Activated B cell treated with CpG ODN at 0.5 μM for 24 hours (primary cell): ENCODE measurements at regions not wholly inside any gene's neighbourhood (a gene's known extent, or its start where the extent isn't known, plus 50 kb on each side); places are given as distances from the start of the nearest gene placed in this dataset.

Experiments used
- ATAC-seq: fragments of 200-7000 bp; cut with Tn5 transposase; one replicate; pipeline ENCODE4 v1.10.0; 2021; ENCODE audit warnings: low read depth, mild to moderate bottlenecking, moderate library complexity
- CTCF ChIA-PET: fragments of 350-600 bp; sonication (Branson Sonifier 250); formaldehyde crosslinking; loops from one replicate; lab custom pipeline; 2021; ENCODE audit warnings: antibody characterized with exemption; lab: Charles Lee
- POLR2A ChIA-PET: fragments of 350-600 bp; sonication (Branson Sonifier 250); formaldehyde crosslinking; loops from one replicate; lab custom pipeline; 2021; ENCODE audit warnings: antibody characterized with exemption; lab: Charles Lee
- DNase-seq: peaks from one replicate; pipeline ENCODE4 v3.0.0; 2022
- H3K27ac Mint-ChIP-seq: one replicate; pipeline ENCODE4 v1.8.0; 2020; ENCODE audit warnings: mixed read lengths
- H3K27me3 Mint-ChIP-seq: one replicate; pipeline ENCODE4 v1.8.0; 2021; ENCODE audit warnings: mixed read lengths
- H3K36me3 Mint-ChIP-seq: one replicate; pipeline ENCODE4 v1.8.0; 2021; ENCODE audit warnings: low read depth, mixed read lengths
- H3K4me1 Mint-ChIP-seq: one replicate; pipeline ENCODE4 v1.8.0; 2021; ENCODE audit warnings: mixed read lengths
- H3K4me3 Mint-ChIP-seq: one replicate; pipeline ENCODE4 v1.8.0; 2020; ENCODE audit warnings: mild to moderate bottlenecking, mixed read lengths
- H3K9me3 Mint-ChIP-seq: one replicate; pipeline ENCODE4 v1.8.0; 2020; ENCODE audit warnings: mixed read lengths
- intact Hi-C: fragments of 100-400 bp; cut with micrococcal nuclease; formaldehyde crosslinking; loops from one replicate; pipeline ENCODE4 v1.15.1; 2024
- TF ChIP-seq, protein P1 (sequence below): fragments of 200-600 bp; IDR thresholded peaks from one replicate; pipeline ENCODE4 v1.8.0; 2022; ENCODE audit warnings: antibody characterized with exemption, mild to moderate bottlenecking

DNA sequence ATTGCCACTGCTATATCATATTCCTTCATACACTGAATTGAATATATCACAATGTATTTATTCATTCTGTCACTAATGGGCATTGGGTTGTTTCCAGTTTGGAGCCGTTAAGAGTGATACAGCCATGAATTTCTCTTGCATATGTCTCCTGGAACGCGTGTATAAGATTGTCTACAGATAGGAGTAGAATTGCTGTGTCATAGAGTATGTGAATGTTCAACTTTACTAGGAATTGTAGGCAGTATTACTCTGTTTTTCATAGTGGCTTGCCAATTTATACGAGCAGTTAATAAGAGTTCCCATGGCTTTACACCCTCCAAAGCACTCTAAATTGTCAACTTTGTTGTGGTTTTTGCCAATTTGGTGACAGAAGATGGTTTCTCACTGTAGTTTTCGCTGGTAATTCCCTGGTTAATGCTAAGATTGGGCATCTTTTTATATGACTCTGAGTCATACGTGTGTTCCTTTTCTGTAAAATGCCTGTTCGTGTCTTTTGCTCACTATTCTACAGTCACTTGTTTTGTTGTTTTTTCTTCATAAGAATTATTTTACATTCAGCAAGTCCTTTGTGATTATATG lies 136.1 kb upstream of the LIPC start:
- no peak for ATAC-seq
- POLR2A ChIA-PET = no interaction called here
- CTCF ChIA-PET = no interaction called here
- peaks cover 9% of the 10 kb centered on the region for H3K9me3 Mint-ChIP-seq
- TF ChIP-seq, protein P1, sequence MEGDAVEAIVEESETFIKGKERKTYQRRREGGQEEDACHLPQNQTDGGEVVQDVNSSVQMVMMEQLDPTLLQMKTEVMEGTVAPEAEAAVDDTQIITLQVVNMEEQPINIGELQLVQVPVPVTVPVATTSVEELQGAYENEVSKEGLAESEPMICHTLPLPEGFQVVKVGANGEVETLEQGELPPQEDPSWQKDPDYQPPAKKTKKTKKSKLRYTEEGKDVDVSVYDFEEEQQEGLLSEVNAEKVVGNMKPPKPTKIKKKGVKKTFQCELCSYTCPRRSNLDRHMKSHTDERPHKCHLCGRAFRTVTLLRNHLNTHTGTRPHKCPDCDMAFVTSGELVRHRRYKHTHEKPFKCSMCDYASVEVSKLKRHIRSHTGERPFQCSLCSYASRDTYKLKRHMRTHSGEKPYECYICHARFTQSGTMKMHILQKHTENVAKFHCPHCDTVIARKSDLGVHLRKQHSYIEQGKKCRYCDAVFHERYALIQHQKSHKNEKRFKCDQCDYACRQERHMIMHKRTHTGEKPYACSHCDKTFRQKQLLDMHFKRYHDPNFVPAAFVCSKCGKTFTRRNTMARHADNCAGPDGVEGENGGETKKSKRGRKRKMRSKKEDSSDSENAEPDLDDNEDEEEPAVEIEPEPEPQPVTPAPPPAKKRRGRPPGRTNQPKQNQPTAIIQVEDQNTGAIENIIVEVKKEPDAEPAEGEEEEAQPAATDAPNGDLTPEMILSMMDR = no peak
- H3K27ac Mint-ChIP-seq = no peak overlapping the region
- no peak overlapping the region for H3K4me3 Mint-ChIP-seq
- no peaks in the 10 kb centered on the region for H3K4me1 Mint-ChIP-seq
- peaks cover 3% of the 10 kb centered on the region for H3K27me3 Mint-ChIP-seq
- no peaks in the 10 kb centered on the region for H3K36me3 Mint-ChIP-seq
- intact Hi-C loops = no loop called here
- DNase-seq = no peak

DNA sequence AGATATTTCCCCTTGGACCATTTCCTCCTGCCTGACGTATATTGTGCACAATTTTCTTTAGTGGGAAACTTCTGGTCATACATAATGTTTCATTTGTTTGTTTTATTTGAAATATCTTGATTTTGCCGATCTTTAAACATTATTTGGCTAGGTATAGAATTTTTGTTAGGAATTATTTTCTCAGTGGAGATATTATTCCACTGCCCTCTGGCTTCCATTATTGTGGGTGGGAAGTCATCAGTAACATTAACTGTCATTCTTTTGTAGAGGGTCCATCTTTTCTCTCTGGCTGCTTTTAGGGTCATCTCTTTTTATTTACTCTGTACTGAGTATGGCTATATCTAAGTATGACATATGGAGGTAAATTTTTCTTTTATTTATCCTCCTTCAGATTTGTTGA lies 135.5 kb upstream of the LIPC start:
- H3K27ac Mint-ChIP-seq = no peak overlapping the region
- intact Hi-C loops = no loop called here
- H3K9me3 Mint-ChIP-seq = peaks cover 9% of the 10 kb centered on the region
- no peaks in the 10 kb centered on the region for H3K4me1 Mint-ChIP-seq
- no peak overlapping the region for H3K4me3 Mint-ChIP-seq
- POLR2A ChIA-PET = no interaction called here
- H3K36me3 Mint-ChIP-seq = no peaks in the 10 kb centered on the region
- peaks cover 8% of the 10 kb centered on the region for H3K27me3 Mint-ChIP-seq
- ATAC-seq = no peak
- CTCF ChIA-PET = no interaction called here
- TF ChIP-seq, protein P1 = no peak
- DNase-seq = no peak

DNA sequence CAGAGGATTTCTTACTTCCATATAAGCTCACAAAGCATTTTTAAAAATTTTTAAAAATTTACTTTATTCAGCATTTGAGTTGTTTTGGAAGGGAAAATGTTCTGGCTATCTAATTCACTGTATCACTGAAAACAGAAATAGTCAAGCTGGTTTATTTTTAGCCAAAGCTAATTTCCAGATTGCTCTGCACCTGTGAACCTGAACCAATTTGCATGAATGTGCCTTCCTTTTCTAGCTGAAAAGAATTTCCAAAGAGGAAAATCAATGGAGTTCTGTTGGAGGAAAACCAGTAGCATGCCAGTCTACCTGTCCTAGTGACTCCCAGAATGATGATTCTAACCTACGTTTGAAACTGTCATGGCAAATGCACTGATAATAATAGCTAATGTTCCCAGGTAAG lies 134.2 kb upstream of the LIPC start:
- peaks cover 12% of the 10 kb centered on the region for H3K27me3 Mint-ChIP-seq
- ATAC-seq = no peak
- no peak for DNase-seq
- no peaks in the 10 kb centered on the region for H3K36me3 Mint-ChIP-seq
- POLR2A ChIA-PET = no interaction called here
- intact Hi-C loops = no loop called here
- no peak overlapping the region for H3K4me3 Mint-ChIP-seq
- H3K4me1 Mint-ChIP-seq = no peaks in the 10 kb centered on the region
- CTCF ChIA-PET = no interaction called here
- TF ChIP-seq, protein P1 = no peak
- peaks cover 4% of the 10 kb centered on the region for H3K9me3 Mint-ChIP-seq
- no peak overlapping the region for H3K27ac Mint-ChIP-seq

- POLR2A ChIA-PET = no interaction called here
- CTCF ChIA-PET = no interaction called here
- Mint-ChIP-seq H3K36me3 (no peaks in the 10 kb centered on the region), H3K27me3 (peaks cover 12% of the 10 kb centered on the region), H3K4me1 (no peaks in the 10 kb centered on the region), H3K4me3 (no peak overlapping the region), H3K9me3 (peaks cover 3% of the 10 kb centered on the region), H3K27ac (no peak overlapping the region)
- ATAC-seq = no peak
- intact Hi-C loops = no loop called here
- TF ChIP-seq, protein P1 = no peak
- no peak for DNase-seq
Observed at GRCh38 chr15:58298879-58299850, 132.6 kb upstream of the LIPC start.

- CTCF ChIA-PET = no interaction called here
- Mint-ChIP-seq H3K4me3 (no peak overlapping the region), H3K27ac (no peak overlapping the region), H3K4me1 (no peaks in the 10 kb centered on the region), H3K27me3 (peaks cover 12% of the 10 kb centered on the region), H3K9me3 (no peaks in the 10 kb centered on the region), H3K36me3 (no peaks in the 10 kb centered on the region)
- TF ChIP-seq, protein P1 = no peak
- intact Hi-C loops = no loop called here
- DNase-seq = no peak
- POLR2A ChIA-PET = no interaction called here
- no peak for ATAC-seq
Observed at GRCh38 chr15:58302832-58303231, 129.0 kb upstream of the LIPC start.
